Dedifferentiated amniotic fluid mesenchymal stem cell (primary cell): ENCODE measurements at regions not wholly inside any gene's neighbourhood (a gene's known extent, or its start where the extent isn't known, plus 50 kb on each side); places are given as distances from the start of the nearest gene placed in this dataset.
"Not testable (repeated sequence)": the region's sequence is repeated elsewhere in the genome, so short reads cannot be mapped to it uniquely, and the experiment has no call there.

Experiments used
- DNase-seq: peaks from one replicate; pipeline ENCODE4 v3.0.0-alpha.2; 2016; ENCODE audit errors: extremely low spot score

- DNase-seq: no peak
Observed at GRCh38 chr1:91098299-91098906, 76.6 kb upstream of the ZNF644 start.

- DNase-seq: not testable (repeated sequence)
Observed at GRCh38 chr1:91095321-91095720, 73.5 kb upstream of the ZNF644 start.

GRCh38 chr1:91092503-91092902, 70.7 kb upstream of the ZNF644 start:
- DNase-seq: no peak

GRCh38 chr1:91091812-91092211, 70.0 kb upstream of the ZNF644 start:
- DNase-seq: no peak

GRCh38 chr1:91080650-91081049, 58.8 kb upstream of the ZNF644 start:
- DNase-seq: no peak

GRCh38 chr1:91078859-91079258, 57.0 kb upstream of the ZNF644 start:
- no peak for DNase-seq

- no peak for DNase-seq
Observed at GRCh38 chr1:91076834-91077233, 55.0 kb upstream of the ZNF644 start.

- no peak for DNase-seq
Observed at GRCh38 chr1:91075233-91076135, 53.6 kb upstream of the ZNF644 start.

GRCh38 chr1:91073299-91073698, 51.5 kb upstream of the ZNF644 start:
- no peak for DNase-seq

- no peak for DNase-seq
Observed at GRCh38 chr1:91071838-91072237, 50.0 kb upstream of the ZNF644 start.
